GM18861 (cell line): ENCODE measurements at regions not wholly inside any gene's neighbourhood (a gene's known extent, or its start where the extent isn't known, plus 50 kb on each side); places are given as distances from the start of the nearest gene placed in this dataset.

Source experiments
- ATAC-seq: cut with Tn5 transposase; IDR thresholded peaks from one replicate; pipeline ENCODE4 v1.9.1; 2021; ENCODE audit not compliant: unreplicated experiment

DNA sequence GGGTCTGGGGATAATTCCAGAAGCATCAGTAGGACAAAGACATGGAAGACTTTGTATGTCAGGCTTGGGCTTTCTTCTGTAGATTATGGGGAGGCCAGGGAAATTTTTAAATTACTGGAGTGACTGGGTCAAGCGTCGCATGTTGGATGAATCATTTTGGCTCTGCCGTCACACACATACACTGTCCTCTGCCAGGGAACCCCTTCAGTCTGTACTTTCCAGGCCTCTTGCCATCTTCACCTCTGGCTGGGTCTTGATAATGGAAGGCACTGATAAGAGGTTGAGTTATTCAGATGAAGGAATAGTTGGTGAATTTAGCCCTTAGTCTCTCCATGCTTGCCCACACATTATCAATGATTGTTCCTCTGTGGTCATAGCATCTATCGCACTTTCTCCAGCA lies 895.1 kb upstream of the CELF4 start:
- no peak for ATAC-seq

DNA sequence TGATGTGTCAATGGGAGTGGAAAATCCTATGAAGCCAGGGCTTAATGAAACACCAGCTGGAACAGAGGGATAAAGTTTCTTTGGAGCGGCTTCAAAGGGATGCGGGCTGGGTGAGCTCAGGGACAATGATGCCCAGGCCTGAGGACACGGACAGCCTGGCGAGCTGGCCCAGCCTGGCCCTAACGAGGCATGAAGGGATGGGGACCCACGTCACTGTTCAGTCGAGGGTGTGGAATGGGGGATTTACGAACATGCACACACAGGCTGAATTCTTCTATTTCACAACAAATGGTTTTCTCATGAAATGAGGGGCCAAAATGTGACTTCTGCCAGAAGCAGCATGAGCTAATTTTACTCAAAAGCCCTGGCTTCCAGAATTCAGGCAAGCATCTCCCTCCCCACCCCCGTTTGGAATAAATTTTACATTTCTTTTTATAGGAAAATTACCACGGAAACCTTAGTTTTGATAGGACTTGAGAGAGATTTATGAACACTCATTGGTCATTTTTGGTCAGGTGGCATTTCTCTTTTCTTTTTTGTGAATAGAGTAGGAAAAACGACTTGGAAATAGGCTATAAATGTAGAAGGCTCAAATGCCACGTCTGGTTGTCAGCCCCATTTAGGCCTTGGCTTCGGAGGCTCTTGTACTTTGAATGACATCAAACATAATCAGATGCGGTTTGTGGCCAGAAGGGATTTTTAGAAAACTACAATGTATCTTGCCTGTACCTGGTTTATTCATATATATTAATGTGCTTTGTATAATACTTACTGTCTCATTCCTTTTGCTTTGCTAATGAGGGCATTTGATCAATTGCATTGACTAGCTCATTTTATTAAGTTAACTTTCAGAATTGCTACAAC lies 893.8 kb upstream of the CELF4 start:
- ATAC-seq, result no peak

DNA sequence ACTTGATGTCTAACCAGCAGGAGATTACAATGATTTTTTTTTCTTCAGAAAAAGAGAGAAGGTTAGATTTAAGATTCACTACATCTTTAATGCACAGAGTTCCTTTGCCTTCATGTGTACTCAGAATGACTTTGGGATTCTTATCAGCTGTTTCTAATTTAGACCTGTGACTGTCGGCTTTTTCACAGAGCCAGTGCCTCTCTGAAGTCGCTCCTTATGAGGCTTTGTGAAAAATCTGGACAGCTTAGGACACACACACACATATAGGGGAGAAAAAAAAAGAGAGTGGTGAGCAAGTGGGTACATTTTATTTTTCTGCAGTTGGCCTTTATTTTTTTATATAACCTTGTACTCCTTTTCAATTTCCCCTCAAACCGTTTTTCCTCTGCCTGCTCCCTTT lies 893.1 kb upstream of the CELF4 start:
- no peak for ATAC-seq

GRCh38 chr18:38456253-38456652 lies 890.7 kb upstream of the CELF4 start:
- no peak for ATAC-seq

DNA sequence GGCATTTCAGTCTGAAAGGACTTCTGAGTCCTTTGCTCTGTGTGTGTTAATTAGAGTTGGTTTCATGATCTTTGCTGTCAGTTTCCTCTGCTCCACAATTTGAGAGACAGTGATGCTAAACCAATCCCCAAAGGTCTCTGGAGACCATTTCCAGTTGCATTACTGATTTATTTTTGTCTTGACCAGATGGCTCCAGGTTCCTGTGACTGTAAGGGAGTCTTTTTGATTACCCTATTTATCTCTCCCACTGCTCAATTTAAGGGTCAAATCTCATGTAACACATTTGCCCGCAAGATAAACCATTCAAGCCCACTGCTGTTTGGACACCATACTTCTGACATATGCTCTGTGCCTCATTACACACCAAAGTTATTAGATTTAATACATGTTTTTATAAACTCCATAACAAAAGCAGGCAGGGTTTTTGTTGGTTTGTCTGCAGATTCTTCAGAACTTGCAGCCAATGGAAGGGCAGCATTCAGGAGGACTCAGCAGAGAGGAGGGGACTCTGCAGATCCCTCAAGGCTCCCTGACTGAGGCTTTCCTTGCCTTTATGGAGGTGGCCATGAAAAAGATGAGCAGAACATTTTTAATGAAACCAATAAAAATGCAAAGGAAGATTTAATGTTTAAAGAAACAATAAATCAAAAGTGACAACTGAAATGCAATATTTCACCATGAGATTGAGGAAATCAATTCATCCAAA lies 889.3 kb upstream of the CELF4 start:
- ATAC-seq, result no peak

DNA sequence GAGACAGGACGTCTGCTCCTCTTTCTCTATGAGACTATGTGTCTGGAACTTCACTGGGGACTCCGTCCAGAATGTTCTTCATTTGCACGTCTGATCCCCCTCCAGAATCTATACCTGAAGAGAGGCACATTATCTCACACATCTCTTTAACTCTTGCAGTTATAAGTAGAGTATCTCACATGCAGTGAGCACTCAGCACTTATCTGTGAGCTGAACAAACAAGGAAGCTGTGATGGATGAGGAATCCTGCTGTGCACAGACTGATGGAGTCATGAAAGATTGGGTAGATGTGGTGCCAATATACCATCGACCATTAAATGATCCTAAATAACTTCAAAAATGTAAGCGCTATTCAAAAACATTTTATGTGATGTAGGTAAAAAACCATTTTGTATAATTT lies 888.3 kb upstream of the CELF4 start:
- ATAC-seq, result no peak

DNA sequence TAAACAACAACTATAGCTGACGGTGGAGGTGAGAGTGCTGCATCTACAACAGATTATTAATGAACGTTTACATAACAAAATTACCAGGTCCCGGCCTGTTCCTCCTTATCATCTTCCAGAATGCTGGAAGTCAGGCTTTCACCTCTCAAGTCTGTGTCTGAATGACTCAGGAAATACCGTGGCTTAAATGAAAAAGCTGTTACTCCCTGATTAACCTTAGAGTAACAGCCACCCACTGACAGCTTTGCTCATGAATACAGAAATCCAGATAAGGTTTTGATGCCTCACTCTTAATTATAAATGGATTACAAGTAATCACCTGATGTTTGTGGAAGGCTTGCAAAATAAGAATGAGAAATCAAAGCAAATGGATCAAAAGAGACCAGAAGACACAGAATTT lies 885.3 kb upstream of the CELF4 start:
- no peak for ATAC-seq

DNA sequence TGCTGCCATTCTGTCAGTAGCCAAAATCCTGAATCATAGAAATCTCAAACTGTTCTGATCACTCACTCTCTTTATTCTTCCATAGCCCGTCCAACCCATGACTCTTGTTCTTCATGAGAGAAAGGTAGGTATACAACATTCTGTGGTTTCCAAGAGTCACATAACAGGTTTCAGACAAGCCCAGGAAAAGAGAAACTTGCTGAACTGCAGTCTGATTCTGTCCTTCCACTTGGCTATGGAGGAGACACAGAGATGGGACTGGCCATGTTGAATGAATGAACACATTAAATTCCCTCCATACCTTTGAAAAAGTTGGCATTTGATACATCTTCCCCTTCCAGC lies 880.2 kb upstream of the CELF4 start:
- ATAC-seq, result no peak

DNA sequence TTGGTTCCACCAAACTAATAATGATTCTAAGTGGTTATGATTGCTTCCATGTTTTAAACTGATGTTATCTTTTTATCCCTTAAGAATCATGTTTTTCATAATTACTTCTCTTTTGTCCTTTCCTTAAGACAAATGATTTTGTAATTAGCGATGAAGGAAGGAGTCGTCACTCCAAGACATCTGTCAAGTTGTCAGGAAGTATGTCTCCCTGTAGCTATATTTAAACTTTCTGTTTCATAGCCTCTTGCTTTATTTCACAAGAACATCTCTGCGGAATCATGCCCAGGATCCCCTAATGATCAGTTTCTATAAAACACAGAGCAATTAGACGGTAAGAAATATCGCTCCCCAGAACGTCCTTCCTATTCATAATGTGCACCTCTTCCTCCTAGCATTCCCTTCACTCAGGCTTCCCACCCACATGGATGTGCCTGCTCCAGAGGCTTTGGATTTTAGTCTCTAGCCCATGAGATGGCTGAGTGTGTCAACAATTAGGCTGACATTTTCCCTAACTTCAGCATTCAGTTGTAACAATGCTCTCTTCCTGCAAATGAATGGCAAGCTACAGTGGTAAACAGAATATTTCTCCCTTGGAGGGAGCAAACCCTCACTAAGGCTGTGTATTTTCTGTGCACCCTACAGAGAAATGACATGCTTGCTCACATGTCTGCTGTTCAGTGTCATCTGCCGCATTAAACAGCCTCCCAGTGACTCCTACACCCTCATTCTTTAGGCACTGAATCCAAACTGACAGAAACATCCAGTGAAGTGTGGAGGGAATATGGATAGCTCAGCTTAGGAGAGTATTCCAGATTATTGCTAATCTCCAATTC lies 879.6 kb upstream of the CELF4 start:
- ATAC-seq, result no peak

DNA sequence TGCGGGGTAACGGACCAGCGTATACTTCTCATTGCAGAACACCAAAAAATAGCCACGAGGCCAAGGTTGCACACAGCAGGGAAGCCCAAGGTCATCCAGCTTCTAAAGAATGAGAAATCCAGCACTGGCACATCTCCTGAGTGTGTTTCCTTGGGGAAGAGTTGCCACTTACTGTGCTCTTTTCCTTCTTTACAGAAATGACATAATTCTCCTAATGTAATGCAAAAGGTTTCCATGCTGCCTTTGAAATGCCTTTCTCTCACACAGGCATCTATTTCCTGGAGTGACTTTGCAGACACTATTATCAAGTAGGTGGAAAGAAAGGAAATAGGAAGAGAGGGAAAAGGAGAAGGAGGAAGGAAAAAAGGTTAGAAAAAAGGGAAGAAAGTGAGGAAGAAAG lies 862.1 kb upstream of the CELF4 start:
- no peak for ATAC-seq

DNA sequence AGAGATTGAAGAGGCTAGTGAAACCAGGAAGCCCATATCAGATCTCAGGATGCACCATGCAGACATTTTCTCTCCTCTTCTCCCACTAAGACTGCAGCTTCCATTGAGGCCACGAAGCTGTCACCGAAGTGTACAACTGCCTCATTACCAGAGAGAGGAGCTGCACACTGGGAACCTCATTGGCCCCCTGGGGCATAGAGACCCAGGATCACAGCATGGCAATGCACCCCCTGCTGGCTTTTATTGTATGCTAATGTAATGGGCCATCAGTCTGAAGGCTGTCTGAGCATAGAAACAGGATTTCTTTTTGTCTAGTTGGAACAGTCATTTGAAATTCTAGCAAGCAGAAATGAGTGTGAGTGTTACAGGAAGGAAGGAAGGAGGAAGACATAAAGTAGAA lies 861.6 kb upstream of the CELF4 start:
- ATAC-seq, result no peak

DNA sequence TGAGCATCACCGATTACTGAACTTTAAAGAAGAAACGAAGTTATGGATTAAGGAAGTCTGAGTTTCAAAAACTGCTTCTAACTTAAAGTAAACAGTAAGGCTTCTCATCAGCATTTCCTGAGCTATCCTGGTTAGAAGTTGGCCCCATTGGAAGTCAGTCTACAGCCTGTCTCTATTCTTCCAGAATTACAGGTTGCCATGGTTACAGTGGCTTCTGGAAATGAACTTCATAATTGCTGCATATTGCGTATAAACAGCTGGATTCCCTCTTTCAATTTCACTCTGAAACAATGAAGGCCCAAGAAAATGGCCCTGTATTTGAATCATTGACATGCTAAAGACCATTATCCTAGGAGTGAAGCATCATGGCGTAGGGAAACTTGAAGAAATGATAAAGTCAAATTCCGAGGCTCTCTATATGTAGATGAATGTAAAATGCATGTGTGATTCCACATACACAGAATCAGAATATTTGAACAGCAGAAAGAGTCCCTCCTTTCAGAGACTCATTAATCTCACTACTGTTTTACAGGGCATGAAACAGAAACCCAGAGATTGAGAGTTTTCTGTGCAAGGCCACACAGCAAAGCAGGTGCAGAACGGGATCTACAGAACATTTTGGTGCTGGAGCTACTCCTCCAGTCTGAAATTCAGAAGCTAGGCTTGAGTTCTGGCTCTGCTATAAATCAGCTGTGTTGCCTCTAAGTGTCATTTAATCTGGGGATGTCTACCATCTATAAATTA lies 856.4 kb upstream of the CELF4 start:
- no peak for ATAC-seq

- no peak for ATAC-seq
Observed at GRCh38 chr18:38421021-38421420, 855.4 kb upstream of the CELF4 start.

GRCh38 chr18:38420611-38421010 lies 855.0 kb upstream of the CELF4 start:
- no peak for ATAC-seq

GRCh38 chr18:38415811-38416210 lies 850.2 kb upstream of the CELF4 start:
- no peak for ATAC-seq

- ATAC-seq, result no peak
Observed at GRCh38 chr18:38413193-38413592, 847.6 kb upstream of the CELF4 start.

DNA sequence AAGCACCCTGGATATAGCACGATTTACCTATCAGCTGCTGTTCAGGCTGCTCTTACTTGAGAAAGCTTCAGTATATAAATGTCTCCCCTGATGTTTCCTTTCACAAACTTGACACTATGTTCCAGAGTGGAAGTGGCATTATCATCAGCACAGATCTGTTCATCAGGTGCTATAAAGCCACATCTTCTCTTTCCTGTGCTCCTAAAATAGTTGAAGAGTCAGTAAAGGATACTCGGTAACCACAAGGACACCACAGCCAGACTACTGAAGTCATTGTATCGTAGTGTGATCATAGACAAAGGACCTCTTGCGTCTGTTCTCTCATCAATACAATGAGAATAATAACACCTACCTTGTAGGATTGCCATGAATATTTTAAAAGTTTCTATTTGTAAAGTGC lies 841.0 kb upstream of the CELF4 start:
- ATAC-seq, result no peak

DNA sequence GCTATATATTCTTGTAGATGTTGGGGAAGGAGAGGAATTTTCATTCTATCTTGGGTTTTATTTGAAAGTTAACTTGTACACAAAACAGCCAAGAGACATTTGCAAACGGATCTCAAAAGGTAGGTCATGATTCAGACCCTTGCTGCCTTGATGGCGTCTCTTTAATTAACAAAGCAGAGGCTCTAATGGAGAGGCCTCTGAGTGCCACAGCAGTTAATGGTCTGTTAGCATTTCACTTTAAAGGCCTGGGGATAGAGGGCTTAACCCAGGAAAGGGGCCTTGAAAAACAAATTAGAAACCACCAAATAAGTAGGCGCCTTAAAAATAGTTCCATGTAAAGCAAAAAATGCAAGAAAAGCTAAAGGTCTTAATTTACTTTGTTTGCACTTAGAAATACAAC lies 836.9 kb upstream of the CELF4 start:
- ATAC-seq, result no peak

DNA sequence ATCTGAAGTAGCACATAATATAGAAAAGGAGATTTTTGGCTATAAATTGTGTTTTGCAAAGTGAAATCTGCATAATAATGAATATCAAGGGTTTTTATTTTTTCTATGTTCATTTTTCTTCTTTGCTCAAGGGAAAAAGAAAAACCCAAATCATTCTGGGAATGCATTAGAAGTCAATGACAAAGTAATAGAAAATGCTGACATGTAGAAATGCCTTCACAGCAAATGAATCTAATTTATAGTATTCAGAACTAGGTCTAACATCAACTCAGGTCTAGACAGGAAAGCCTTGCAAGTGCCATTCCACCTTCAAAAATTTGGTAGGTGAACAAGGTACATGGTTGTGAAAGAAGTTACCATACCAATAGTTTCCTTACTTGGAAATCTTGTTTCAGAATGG lies 831.5 kb upstream of the CELF4 start:
- no peak for ATAC-seq

GRCh38 chr18:38386146-38386545 lies 820.5 kb upstream of the CELF4 start:
- ATAC-seq, result no peak
